ENCODE measurements at regions not wholly inside any gene's neighbourhood (a gene's known extent, or its start where the extent isn't known, plus 50 kb on each side); places are given as distances from the start of the nearest gene placed in this dataset.

- TF ChIP-seq, protein P1, sequence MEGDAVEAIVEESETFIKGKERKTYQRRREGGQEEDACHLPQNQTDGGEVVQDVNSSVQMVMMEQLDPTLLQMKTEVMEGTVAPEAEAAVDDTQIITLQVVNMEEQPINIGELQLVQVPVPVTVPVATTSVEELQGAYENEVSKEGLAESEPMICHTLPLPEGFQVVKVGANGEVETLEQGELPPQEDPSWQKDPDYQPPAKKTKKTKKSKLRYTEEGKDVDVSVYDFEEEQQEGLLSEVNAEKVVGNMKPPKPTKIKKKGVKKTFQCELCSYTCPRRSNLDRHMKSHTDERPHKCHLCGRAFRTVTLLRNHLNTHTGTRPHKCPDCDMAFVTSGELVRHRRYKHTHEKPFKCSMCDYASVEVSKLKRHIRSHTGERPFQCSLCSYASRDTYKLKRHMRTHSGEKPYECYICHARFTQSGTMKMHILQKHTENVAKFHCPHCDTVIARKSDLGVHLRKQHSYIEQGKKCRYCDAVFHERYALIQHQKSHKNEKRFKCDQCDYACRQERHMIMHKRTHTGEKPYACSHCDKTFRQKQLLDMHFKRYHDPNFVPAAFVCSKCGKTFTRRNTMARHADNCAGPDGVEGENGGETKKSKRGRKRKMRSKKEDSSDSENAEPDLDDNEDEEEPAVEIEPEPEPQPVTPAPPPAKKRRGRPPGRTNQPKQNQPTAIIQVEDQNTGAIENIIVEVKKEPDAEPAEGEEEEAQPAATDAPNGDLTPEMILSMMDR (IDR thresholded peaks at IDR 0.05): no peak
- no peak for TF ChIP-seq POLR2A (IDR thresholded peaks at IDR 0.05)
Observed at GRCh38 chr4:180280726-180281297, 1962.4 kb upstream of the TENM3 start.
